ENCODE measurements at regions not wholly inside any gene's neighbourhood (a gene's known extent, or its start where the extent isn't known, plus 50 kb on each side); places are given as distances from the start of the nearest gene placed in this dataset.

- no peaks in the 10 kb centered on the region for H3K27me3 ChIP-seq (ENCODE audit: control insufficient read depth, extremely low read depth, insufficient read depth, low read length)
- H2AFZ ChIP-seq (ENCODE audit: control insufficient read depth, low read length), result no peak overlapping the region
- no peaks in the 10 kb centered on the region for H3K4me1 ChIP-seq (ENCODE audit: control insufficient read depth, extremely low read depth, insufficient read depth, low read length)
- TF ChIP-seq CTCF (optimal IDR thresholded peaks at IDR 0.05 in 1 of 3, IDR thresholded peaks at IDR 0.05 in 1 of 3, conservative IDR thresholded peaks at IDR 0.05 in 1 of 3; ENCODE audit: extremely low read depth in 1 of 3, insufficient read depth in 2 of 3, low read length in 3 of 3), result no peak
- TF ChIP-seq EZH2 (IDR thresholded peaks at IDR 0.05; ENCODE audit: low read length), result no peak
- H3K9me1 ChIP-seq (ENCODE audit: control insufficient read depth, extremely low read depth, insufficient read depth, low read length), result no peaks in the 10 kb centered on the region
- H3K9ac ChIP-seq (ENCODE audit: control insufficient read depth, extremely low read depth, insufficient read depth, low read length), result no peak overlapping the region
- FAIRE-seq (no peak), DNase-seq (ENCODE audit: low read depth, low spot score) (no peak)
- H3K4me3 ChIP-seq (ENCODE audit: control insufficient read depth in 2 of 3, extremely low read depth in 1 of 3, insufficient read depth in 2 of 3, low read depth in 1 of 3, low read length in 3 of 3), result no peak overlapping the region
- no peaks in the 10 kb centered on the region for H3K79me2 ChIP-seq (ENCODE audit: control insufficient read depth, insufficient read depth, low read length)
- H4K20me1 ChIP-seq (ENCODE audit: control insufficient read depth, extremely low read depth, insufficient read depth, low read length), result no peaks in the 10 kb centered on the region
- no peak overlapping the region for H3K27ac ChIP-seq (ENCODE audit: control insufficient read depth, insufficient read depth, low read length)
- H3K36me3 ChIP-seq (ENCODE audit: control insufficient read depth in 2 of 2, extremely low read depth in 1 of 2, insufficient read depth in 2 of 2, low read length in 2 of 2), result no peaks in the 10 kb centered on the region
- dilution Hi-C loops (cut with MboI; ENCODE audit: extremely low pct_ligation_motif_present, low sequenced_read_pairs), result no loop called here
- no peak overlapping the region for H3K4me2 ChIP-seq (ENCODE audit: control insufficient read depth, extremely low read depth, insufficient read depth, low read depth, low read length)
- H3K9me3 ChIP-seq (ENCODE audit: control insufficient read depth, low read depth, low read length), result no peaks in the 10 kb centered on the region
These were observed 551.1 kb upstream of the BCHE start for GRCh38 chr3:166388321-166388720.

GRCh38 chr3:166372571-166373106 is 535.4 kb upstream of the BCHE start:
- FAIRE-seq (peak; percentile 26), DNase-seq (ENCODE audit: low read depth, low spot score) (no peak)
- H3K79me2 ChIP-seq (ENCODE audit: control insufficient read depth, insufficient read depth, low read length), result no peaks in the 10 kb centered on the region
- no peaks in the 10 kb centered on the region for H3K9me3 ChIP-seq (ENCODE audit: control insufficient read depth, low read depth, low read length)
- no peak overlapping the region for H2AFZ ChIP-seq (ENCODE audit: control insufficient read depth, low read length)
- H3K36me3 ChIP-seq (ENCODE audit: control insufficient read depth in 2 of 2, extremely low read depth in 1 of 2, insufficient read depth in 2 of 2, low read length in 2 of 2), result no peaks in the 10 kb centered on the region
- no peak overlapping the region for H3K4me3 ChIP-seq (ENCODE audit: control insufficient read depth in 2 of 3, extremely low read depth in 1 of 3, insufficient read depth in 2 of 3, low read depth in 1 of 3, low read length in 3 of 3)
- no peak for TF ChIP-seq EZH2 (IDR thresholded peaks at IDR 0.05; ENCODE audit: low read length)
- no peak for TF ChIP-seq CTCF (optimal IDR thresholded peaks at IDR 0.05 in 1 of 3, IDR thresholded peaks at IDR 0.05 in 1 of 3, conservative IDR thresholded peaks at IDR 0.05 in 1 of 3; ENCODE audit: extremely low read depth in 1 of 3, insufficient read depth in 2 of 3, low read length in 3 of 3)
- dilution Hi-C loops (cut with MboI; ENCODE audit: extremely low pct_ligation_motif_present, low sequenced_read_pairs), result no loop called here
- H3K4me1 ChIP-seq (ENCODE audit: control insufficient read depth, extremely low read depth, insufficient read depth, low read length), result no peaks in the 10 kb centered on the region
- H3K9me1 ChIP-seq (ENCODE audit: control insufficient read depth, extremely low read depth, insufficient read depth, low read length), result no peaks in the 10 kb centered on the region
- no peaks in the 10 kb centered on the region for H3K27me3 ChIP-seq (ENCODE audit: control insufficient read depth, extremely low read depth, insufficient read depth, low read length)
- H4K20me1 ChIP-seq (ENCODE audit: control insufficient read depth, extremely low read depth, insufficient read depth, low read length), result no peaks in the 10 kb centered on the region
- H3K9ac ChIP-seq (ENCODE audit: control insufficient read depth, extremely low read depth, insufficient read depth, low read length), result no peak overlapping the region
- no peak overlapping the region for H3K4me2 ChIP-seq (ENCODE audit: control insufficient read depth, extremely low read depth, insufficient read depth, low read depth, low read length)
- no peak overlapping the region for H3K27ac ChIP-seq (ENCODE audit: control insufficient read depth, insufficient read depth, low read length)

Measured in keratinocyte (primary cell).